ENCODE measurements at regions not wholly inside any gene's neighbourhood (a gene's known extent, or its start where the extent isn't known, plus 50 kb on each side); places are given as distances from the start of the nearest gene placed in this dataset.

- TF ChIP-seq EP300 (IDR thresholded peaks at IDR 0.05; ENCODE audit: borderline replicate concordance): no peak
- no peak for TF ChIP-seq REST (IDR thresholded peaks at IDR 0.05; ENCODE audit: low read depth)
- TF ChIP-seq TCF12 (IDR thresholded peaks at IDR 0.05; ENCODE audit: low read depth): no peak
Observed at GRCh38 chr2:140117386-140117785, 1337.2 kb upstream of the NXPH2 start.

All from Ishikawa (cell line).